ENCODE measurements at regions not wholly inside any gene's neighbourhood (a gene's known extent, or its start where the extent isn't known, plus 50 kb on each side); places are given as distances from the start of the nearest gene placed in this dataset.

GRCh38 chr15:53843869-53844569 is 84.6 kb upstream of the WDR72 start:
- TF ChIP-seq EZH2 (IDR thresholded peaks at IDR 0.05; ENCODE audit: low read length, unreplicated experiment) (no peak), EZH2phosphoT487 (IDR thresholded peaks at IDR 0.05; ENCODE audit: borderline replicate concordance, low read length) (no peak), CTCF (conservative IDR thresholded peaks at IDR 0.05; ENCODE audit: low read depth, low read length) (no peak)
- H3K4me1 ChIP-seq (ENCODE audit: insufficient read depth, low read length) = no peaks in the 10 kb centered on the region
- H3K9me3 ChIP-seq (ENCODE audit: low read length) = no peaks in the 10 kb centered on the region
- DNase-seq (no peak), ATAC-seq (no peak)
- no peaks in the 10 kb centered on the region for H3K79me2 ChIP-seq (ENCODE audit: low read length)
- no peak overlapping the region for H3K27ac ChIP-seq (ENCODE audit: low read length)
- H3K9me2 ChIP-seq (replicated peaks; ENCODE audit: low read length) = no peaks in the 10 kb centered on the region
- no peak overlapping the region for H3K4me2 ChIP-seq (ENCODE audit: low read length)
- H3K36me3 ChIP-seq (ENCODE audit: low read depth, low read length) = no peaks in the 10 kb centered on the region
- CTCF ChIA-PET = no interaction called here
- POLR2A ChIA-PET (ENCODE audit: unreplicated experiment) = no interaction called here
- H3K9ac ChIP-seq (ENCODE audit: low read length) = no peak overlapping the region
- H4K20me1 ChIP-seq (ENCODE audit: low read length) = no peaks in the 10 kb centered on the region
- H3K4me3 ChIP-seq (ENCODE audit: low read length) = no peak overlapping the region
- H3K27me3 ChIP-seq (ENCODE audit: low read length) = no peaks in the 10 kb centered on the region
- no peak overlapping the region for H2AFZ ChIP-seq (ENCODE audit: low read length)
- H3F3A ChIP-seq (ENCODE audit: low read length, unreplicated experiment) = no peaks in the 10 kb centered on the region
- intact Hi-C loops (cut with micrococcal nuclease) = no loop called here
- BruUV-seq (replicated peaks) = no TSS peak

GRCh38 chr15:53843166-53843565 is 83.7 kb upstream of the WDR72 start:
- Histone ChIP-seq H3K4me1 (ENCODE audit: insufficient read depth, low read length) (no peaks in the 10 kb centered on the region), H3K9me3 (ENCODE audit: low read length) (no peaks in the 10 kb centered on the region), H3F3A (ENCODE audit: low read length, unreplicated experiment) (no peaks in the 10 kb centered on the region), H3K79me2 (ENCODE audit: low read length) (no peaks in the 10 kb centered on the region), H3K9ac (ENCODE audit: low read length) (no peak overlapping the region), H3K4me2 (ENCODE audit: low read length) (no peak overlapping the region), H3K27me3 (ENCODE audit: low read length) (no peaks in the 10 kb centered on the region), H4K20me1 (ENCODE audit: low read length) (no peaks in the 10 kb centered on the region), H3K36me3 (ENCODE audit: low read depth, low read length) (no peaks in the 10 kb centered on the region), H3K27ac (ENCODE audit: low read length) (no peak overlapping the region), H2AFZ (ENCODE audit: low read length) (no peak overlapping the region), H3K9me2 (replicated peaks; ENCODE audit: low read length) (no peaks in the 10 kb centered on the region), H3K4me3 (ENCODE audit: low read length) (no peak overlapping the region)
- ATAC-seq = no peak
- TF ChIP-seq CTCF (conservative IDR thresholded peaks at IDR 0.05; ENCODE audit: low read depth, low read length) = no peak
- no peak for TF ChIP-seq EZH2phosphoT487 (IDR thresholded peaks at IDR 0.05; ENCODE audit: borderline replicate concordance, low read length)
- no peak for TF ChIP-seq EZH2 (IDR thresholded peaks at IDR 0.05; ENCODE audit: low read length, unreplicated experiment)
- CTCF ChIA-PET = no interaction called here
- no TSS peak for BruUV-seq (replicated peaks)
- POLR2A ChIA-PET (ENCODE audit: unreplicated experiment) = no interaction called here
- DNase-seq = no peak
- intact Hi-C loops (cut with micrococcal nuclease) = no loop called here

- intact Hi-C loops (cut with micrococcal nuclease) = no loop called here
- CTCF ChIA-PET = no interaction called here
- POLR2A ChIA-PET (ENCODE audit: unreplicated experiment) = no interaction called here
Observed at GRCh38 chr15:53841651-53842050, 82.2 kb upstream of the WDR72 start.

More at GRCh38 chr15:53841651-53842050, 82.2 kb upstream of the WDR72 start:
- Histone ChIP-seq H3K9me3 (ENCODE audit: low read length) (no peaks in the 10 kb centered on the region), H3K9me2 (replicated peaks; ENCODE audit: low read length) (no peaks in the 10 kb centered on the region), H4K20me1 (ENCODE audit: low read length) (no peaks in the 10 kb centered on the region), H3F3A (ENCODE audit: low read length, unreplicated experiment) (no peaks in the 10 kb centered on the region), H3K4me2 (ENCODE audit: low read length) (no peak overlapping the region), H2AFZ (ENCODE audit: low read length) (no peak overlapping the region), H3K9ac (ENCODE audit: low read length) (no peak overlapping the region), H3K4me3 (ENCODE audit: low read length) (no peak overlapping the region), H3K79me2 (ENCODE audit: low read length) (no peaks in the 10 kb centered on the region), H3K4me1 (ENCODE audit: insufficient read depth, low read length) (no peaks in the 10 kb centered on the region), H3K36me3 (ENCODE audit: low read depth, low read length) (no peaks in the 10 kb centered on the region), H3K27ac (ENCODE audit: low read length) (no peak overlapping the region), H3K27me3 (ENCODE audit: low read length) (no peaks in the 10 kb centered on the region)
- TF ChIP-seq EZH2phosphoT487 (IDR thresholded peaks at IDR 0.05; ENCODE audit: borderline replicate concordance, low read length) = no peak
- TF ChIP-seq CTCF (conservative IDR thresholded peaks at IDR 0.05; ENCODE audit: low read depth, low read length) = no peak
- TF ChIP-seq EZH2 (IDR thresholded peaks at IDR 0.05; ENCODE audit: low read length, unreplicated experiment) = no peak
- BruUV-seq (replicated peaks) = no TSS peak
- ATAC-seq = no peak
- no peak for DNase-seq
